WTC11 (cell line): ENCODE measurements at regions not wholly inside any gene's neighbourhood (a gene's known extent, or its start where the extent isn't known, plus 50 kb on each side); places are given as distances from the start of the nearest gene placed in this dataset.

Experiments used
- CTCF ChIP-seq: fragments of 200-600 bp; IDR thresholded peaks from 2 replicates; pipeline ENCODE4 v1.8.0; 2022; ENCODE audit warnings: antibody characterized with exemption
- FOXJ3 ChIP-seq: sonication (generic); formaldehyde crosslinking; IDR thresholded peaks from 2 replicates; pipeline ENCODE4 v1.9.0; 2021; ENCODE audit warnings: missing genetic modification reagents, mild to moderate bottlenecking, borderline replicate concordance
- MAX ChIP-seq: sonication (generic); formaldehyde crosslinking; IDR thresholded peaks from 2 replicates; pipeline ENCODE4 v1.8.0; 2022; ENCODE audit warnings: mild to moderate bottlenecking, missing genetic modification reagents
- MLX ChIP-seq: sonication (generic); formaldehyde crosslinking; IDR thresholded peaks from 2 replicates; pipeline ENCODE4 v1.8.1; 2023; ENCODE audit warnings: mild to moderate bottlenecking, missing genetic modification reagents, moderate library complexity
- NFYB ChIP-seq: sonication (generic); formaldehyde crosslinking; conservative IDR thresholded peaks from 2 replicates; pipeline ENCODE4 v1.8.0; 2022; ENCODE audit warnings: low read depth, missing genetic modification reagents
- SMAD3 ChIP-seq: sonication (generic); formaldehyde crosslinking; IDR thresholded peaks from 2 replicates; pipeline ENCODE4 v1.8.0; 2022; ENCODE audit warnings: missing genetic modification reagents, mild to moderate bottlenecking, borderline replicate concordance

GRCh38 chr4:124833831-124834505 is 121.4 kb upstream of the ANKRD50 start:
- TF ChIP-seq MLX = no peak
- TF ChIP-seq MAX (CRISPR knock-in tag) = no peak
- no peak for TF ChIP-seq FOXJ3 (CRISPR knock-in tag)
- no peak for TF ChIP-seq CTCF
- TF ChIP-seq NFYB (CRISPR knock-in tag) = no peak
- no peak for TF ChIP-seq SMAD3 (CRISPR knock-in tag)
